Ishikawa (cell line): ENCODE measurements at regions not wholly inside any gene's neighbourhood (a gene's known extent, or its start where the extent isn't known, plus 50 kb on each side); places are given as distances from the start of the nearest gene placed in this dataset.

Experiments used
- EGR1 ChIP-seq: IDR thresholded peaks from 2 replicates; pipeline ENCODE4 v1.6.1; 2012
- EP300 ChIP-seq: IDR thresholded peaks from 2 replicates; pipeline ENCODE4 v1.6.1; 2012; ENCODE audit warnings: borderline replicate concordance
- FOXM1 ChIP-seq: IDR thresholded peaks from 2 replicates; pipeline ENCODE4 v1.6.1; 2012; ENCODE audit warnings: low read depth, borderline replicate concordance
- NFIC ChIP-seq: IDR thresholded peaks from 2 replicates; pipeline ENCODE4 v1.6.1; 2012
- RAD21 ChIP-seq: IDR thresholded peaks from 2 replicates; pipeline ENCODE4 v1.6.1; 2012; ENCODE audit warnings: low read depth
- TAF1 ChIP-seq: IDR thresholded peaks from 2 replicates; pipeline ENCODE4 v1.6.1; 2012; ENCODE audit warnings: low read depth, mild to moderate bottlenecking
- TCF12 ChIP-seq: IDR thresholded peaks from 2 replicates; pipeline ENCODE4 v1.6.1; 2012; ENCODE audit warnings: low read depth
- TEAD4 ChIP-seq: IDR thresholded peaks from 2 replicates; pipeline ENCODE4 v1.6.1; 2012
- YY1 ChIP-seq: IDR thresholded peaks from 2 replicates; pipeline ENCODE4 v1.6.1; 2012; ENCODE audit warnings: low read depth
- ZBTB7A ChIP-seq: IDR thresholded peaks from 2 replicates; pipeline ENCODE4 v1.6.1; 2012; ENCODE audit warnings: low read depth
- TF ChIP-seq, protein P1 (sequence below): IDR thresholded peaks from 2 replicates; pipeline ENCODE4 v1.6.1; 2012
- TF ChIP-seq, protein P2 (sequence below): IDR thresholded peaks from 2 replicates; pipeline ENCODE4 v1.6.1; 2012
- TF ChIP-seq, protein P3 (sequence below): IDR thresholded peaks from 2 replicates; pipeline ENCODE4 v1.6.1; 2012; ENCODE audit warnings: low read depth, mild to moderate bottlenecking

- TF ChIP-seq TAF1: no peak
- no peak for TF ChIP-seq ZBTB7A
- no peak for TF ChIP-seq FOXM1
- TF ChIP-seq TEAD4: no peak
- TF ChIP-seq EP300: no peak
- TF ChIP-seq, protein P1, sequence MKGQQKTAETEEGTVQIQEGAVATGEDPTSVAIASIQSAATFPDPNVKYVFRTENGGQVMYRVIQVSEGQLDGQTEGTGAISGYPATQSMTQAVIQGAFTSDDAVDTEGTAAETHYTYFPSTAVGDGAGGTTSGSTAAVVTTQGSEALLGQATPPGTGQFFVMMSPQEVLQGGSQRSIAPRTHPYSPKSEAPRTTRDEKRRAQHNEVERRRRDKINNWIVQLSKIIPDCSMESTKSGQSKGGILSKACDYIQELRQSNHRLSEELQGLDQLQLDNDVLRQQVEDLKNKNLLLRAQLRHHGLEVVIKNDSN: no peak
- no peak for TF ChIP-seq NFIC
- no peak for TF ChIP-seq EGR1
- no peak for TF ChIP-seq RAD21
- TF ChIP-seq, protein P2, sequence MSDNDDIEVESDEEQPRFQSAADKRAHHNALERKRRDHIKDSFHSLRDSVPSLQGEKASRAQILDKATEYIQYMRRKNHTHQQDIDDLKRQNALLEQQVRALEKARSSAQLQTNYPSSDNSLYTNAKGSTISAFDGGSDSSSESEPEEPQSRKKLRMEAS: no peak
- no peak for TF ChIP-seq YY1
- TF ChIP-seq, protein P3, sequence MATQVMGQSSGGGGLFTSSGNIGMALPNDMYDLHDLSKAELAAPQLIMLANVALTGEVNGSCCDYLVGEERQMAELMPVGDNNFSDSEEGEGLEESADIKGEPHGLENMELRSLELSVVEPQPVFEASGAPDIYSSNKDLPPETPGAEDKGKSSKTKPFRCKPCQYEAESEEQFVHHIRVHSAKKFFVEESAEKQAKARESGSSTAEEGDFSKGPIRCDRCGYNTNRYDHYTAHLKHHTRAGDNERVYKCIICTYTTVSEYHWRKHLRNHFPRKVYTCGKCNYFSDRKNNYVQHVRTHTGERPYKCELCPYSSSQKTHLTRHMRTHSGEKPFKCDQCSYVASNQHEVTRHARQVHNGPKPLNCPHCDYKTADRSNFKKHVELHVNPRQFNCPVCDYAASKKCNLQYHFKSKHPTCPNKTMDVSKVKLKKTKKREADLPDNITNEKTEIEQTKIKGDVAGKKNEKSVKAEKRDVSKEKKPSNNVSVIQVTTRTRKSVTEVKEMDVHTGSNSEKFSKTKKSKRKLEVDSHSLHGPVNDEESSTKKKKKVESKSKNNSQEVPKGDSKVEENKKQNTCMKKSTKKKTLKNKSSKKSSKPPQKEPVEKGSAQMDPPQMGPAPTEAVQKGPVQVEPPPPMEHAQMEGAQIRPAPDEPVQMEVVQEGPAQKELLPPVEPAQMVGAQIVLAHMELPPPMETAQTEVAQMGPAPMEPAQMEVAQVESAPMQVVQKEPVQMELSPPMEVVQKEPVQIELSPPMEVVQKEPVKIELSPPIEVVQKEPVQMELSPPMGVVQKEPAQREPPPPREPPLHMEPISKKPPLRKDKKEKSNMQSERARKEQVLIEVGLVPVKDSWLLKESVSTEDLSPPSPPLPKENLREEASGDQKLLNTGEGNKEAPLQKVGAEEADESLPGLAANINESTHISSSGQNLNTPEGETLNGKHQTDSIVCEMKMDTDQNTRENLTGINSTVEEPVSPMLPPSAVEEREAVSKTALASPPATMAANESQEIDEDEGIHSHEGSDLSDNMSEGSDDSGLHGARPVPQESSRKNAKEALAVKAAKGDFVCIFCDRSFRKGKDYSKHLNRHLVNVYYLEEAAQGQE: no peak
- TF ChIP-seq TCF12: no peak
Observed at GRCh38 chr5:8295141-8295540, 426.2 kb downstream of the MTRR start.
